Astrocyte (in vitro differentiated cells and primary cell): ENCODE measurements at regions not wholly inside any gene's neighbourhood (a gene's known extent, or its start where the extent isn't known, plus 50 kb on each side); places are given as distances from the start of the nearest gene placed in this dataset.

Experiments
- DNase-seq: peaks from one replicate; pipeline ENCODE4 v3.0.0-alpha.2; 2010; ENCODE audit warnings: low read depth
- FAIRE-seq: peaks from 2 replicates; lab custom pipeline; 2011; peaks lifted over from hg19 to GRCh38; lab: Jason Lieb, UNC
- H2AFZ ChIP-seq: 2 replicates; pipeline ENCODE4 v1.6.0; 2012; ENCODE audit warnings: low read depth, low read length, inconsistent platforms
- H3K27ac ChIP-seq: 2 replicates; pipeline ENCODE4 v1.5.1; 2011; ENCODE audit warnings: low read depth, low read length, inconsistent platforms
- H3K27me3 ChIP-seq: 2 replicates; pipeline ENCODE4 v1.6.0; 2011; ENCODE audit warnings: low read length, inconsistent platforms; ENCODE audit not compliant: insufficient read depth
- H3K36me3 ChIP-seq: 2 replicates; pipeline ENCODE4 v1.5.1; 2011; ENCODE audit warnings: low read length, inconsistent platforms; ENCODE audit not compliant: insufficient read depth
- H3K4me1 ChIP-seq: 2 replicates; pipeline ENCODE4 v1.5.1; 2011; ENCODE audit warnings: low read length, inconsistent platforms; ENCODE audit not compliant: insufficient read depth
- H3K4me2 ChIP-seq: 2 replicates; pipeline ENCODE4 v1.6.0; 2012; ENCODE audit warnings: low read length, inconsistent platforms
- H3K4me3 ChIP-seq: 2 replicates; pipeline ENCODE4 v1.5.1; 2011; ENCODE audit warnings: low read depth, mild to moderate bottlenecking, low read length, inconsistent platforms; ENCODE audit not compliant: insufficient read depth
- H3K79me2 ChIP-seq: 2 replicates; pipeline ENCODE4 v1.6.0; 2012; ENCODE audit warnings: mild to moderate bottlenecking, low read length, inconsistent platforms; ENCODE audit not compliant: insufficient read depth
- H3K9ac ChIP-seq: 2 replicates; pipeline ENCODE4 v1.6.0; 2012; ENCODE audit warnings: mild to moderate bottlenecking, low read length, inconsistent platforms
- H3K9me3 ChIP-seq: 2 replicates; pipeline ENCODE4 v1.5.1; 2012; ENCODE audit warnings: low read depth, mild to moderate bottlenecking, low read length, inconsistent platforms; ENCODE audit not compliant: insufficient read depth
- H4K20me1 ChIP-seq: 2 replicates; pipeline ENCODE4 v1.6.0; 2012; ENCODE audit warnings: low read length, inconsistent platforms; ENCODE audit not compliant: insufficient read depth
- H3K27ac Mint-ChIP-seq: one replicate; pipeline ENCODE4 v1.8.0; 2021; ENCODE audit warnings: mild to moderate bottlenecking, mixed read lengths; ENCODE audit not compliant: unreplicated experiment
- H3K27me3 Mint-ChIP-seq: one replicate; pipeline ENCODE4 v1.8.0; 2021; ENCODE audit warnings: low read depth, mixed read lengths; ENCODE audit not compliant: unreplicated experiment
- H3K36me3 Mint-ChIP-seq: one replicate; pipeline ENCODE4 v1.8.0; 2021; ENCODE audit warnings: low read depth, mixed read lengths; ENCODE audit not compliant: unreplicated experiment
- H3K4me1 Mint-ChIP-seq: one replicate; pipeline ENCODE4 v1.8.0; 2021; ENCODE audit warnings: low read depth, mixed read lengths; ENCODE audit not compliant: unreplicated experiment
- H3K4me3 Mint-ChIP-seq: one replicate; pipeline ENCODE4 v1.8.0; 2021; ENCODE audit warnings: mild to moderate bottlenecking, moderate library complexity, mixed read lengths; ENCODE audit not compliant: unreplicated experiment
- H3K9me3 Mint-ChIP-seq: one replicate; pipeline ENCODE4 v1.8.0; 2021; ENCODE audit warnings: mild to moderate bottlenecking, mixed read lengths; ENCODE audit not compliant: unreplicated experiment
- CTCF ChIP-seq: IDR thresholded peaks from 2 replicates; pipeline ENCODE4 v1.5.1; 2011; ENCODE audit warnings: low read depth, mild to moderate bottlenecking, inconsistent platforms, low read length, moderate library complexity; ENCODE audit not compliant: insufficient read depth
- EZH2 ChIP-seq: IDR thresholded peaks from 2 replicates; pipeline ENCODE4 v1.6.1; 2012; ENCODE audit warnings: mild to moderate bottlenecking, low read length, inconsistent platforms; ENCODE audit not compliant: insufficient read depth

- TF ChIP-seq EZH2: no peak
- TF ChIP-seq CTCF: no peak
- peaks cover 8% of the 10 kb centered on the region for H3K4me1 Mint-ChIP-seq
- Histone ChIP-seq H3K9me3 (no peaks in the 10 kb centered on the region), H3K4me3 (no peak overlapping the region), H3K79me2 (no peaks in the 10 kb centered on the region), H2AFZ (no peak overlapping the region), H4K20me1 (no peaks in the 10 kb centered on the region), H3K36me3 (no peaks in the 10 kb centered on the region), H3K9ac (no peak overlapping the region), H3K27ac (no peak overlapping the region), H3K4me2 (no peak overlapping the region), H3K27me3 (no peaks in the 10 kb centered on the region), H3K4me1 (no peaks in the 10 kb centered on the region)
- FAIRE-seq (no peak), DNase-seq (peak; percentile 45)
- H3K9me3 Mint-ChIP-seq: peaks cover 3% of the 10 kb centered on the region
- H3K4me3 Mint-ChIP-seq: no peak overlapping the region
- no peaks in the 10 kb centered on the region for H3K36me3 Mint-ChIP-seq
- no peak overlapping the region for H3K27ac Mint-ChIP-seq
- peaks cover 11% of the 10 kb centered on the region for H3K27me3 Mint-ChIP-seq
These were observed 249.7 kb downstream of the SP3 start for GRCh38 chr2:173715441-173715840.

- no peaks in the 10 kb centered on the region for H3K36me3 ChIP-seq
- Mint-ChIP-seq H3K4me1 (peaks cover 2% of the 10 kb centered on the region), H3K27ac (no peak overlapping the region), H3K36me3 (no peaks in the 10 kb centered on the region), H3K9me3 (peaks cover 3% of the 10 kb centered on the region), H3K27me3 (peaks cover 11% of the 10 kb centered on the region), H3K4me3 (no peak overlapping the region)
- H3K79me2 ChIP-seq: no peaks in the 10 kb centered on the region
- no peak overlapping the region for H3K9ac ChIP-seq
- DNase-seq (peak; percentile 31), FAIRE-seq (no peak)
- H4K20me1 ChIP-seq: no peaks in the 10 kb centered on the region
- H2AFZ ChIP-seq: no peak overlapping the region
- no peaks in the 10 kb centered on the region for H3K27me3 ChIP-seq
- H3K9me3 ChIP-seq: no peaks in the 10 kb centered on the region
- H3K4me2 ChIP-seq: no peak overlapping the region
- TF ChIP-seq CTCF: no peak
- TF ChIP-seq EZH2: no peak
- no peaks in the 10 kb centered on the region for H3K4me1 ChIP-seq
- H3K27ac ChIP-seq: no peak overlapping the region
- H3K4me3 ChIP-seq: no peak overlapping the region
These were observed 248.6 kb downstream of the SP3 start for GRCh38 chr2:173716458-173717052.

GRCh38 chr2:173719471-173719870 is 245.7 kb downstream of the SP3 start:
- no peaks in the 10 kb centered on the region for H4K20me1 ChIP-seq
- H3K27me3 Mint-ChIP-seq: peaks cover 9% of the 10 kb centered on the region
- no peaks in the 10 kb centered on the region for H3K79me2 ChIP-seq
- no peaks in the 10 kb centered on the region for H3K4me1 ChIP-seq
- H2AFZ ChIP-seq: no peak overlapping the region
- no peaks in the 10 kb centered on the region for H3K9me3 ChIP-seq
- H3K27ac Mint-ChIP-seq: no peak overlapping the region
- H3K36me3 ChIP-seq: no peaks in the 10 kb centered on the region
- DNase-seq (peak; percentile 4), FAIRE-seq (no peak)
- H3K4me2 ChIP-seq: no peak overlapping the region
- H3K4me3 ChIP-seq: no peak overlapping the region
- no peaks in the 10 kb centered on the region for H3K36me3 Mint-ChIP-seq
- no peak overlapping the region for H3K9ac ChIP-seq
- no peak for TF ChIP-seq EZH2
- H3K4me3 Mint-ChIP-seq: no peak overlapping the region
- H3K9me3 Mint-ChIP-seq: peaks cover 3% of the 10 kb centered on the region
- H3K27ac ChIP-seq: no peak overlapping the region
- H3K4me1 Mint-ChIP-seq: peaks cover 2% of the 10 kb centered on the region
- no peaks in the 10 kb centered on the region for H3K27me3 ChIP-seq
